ENCODE measurements at regions not wholly inside any gene's neighbourhood (a gene's known extent, or its start where the extent isn't known, plus 50 kb on each side); places are given as distances from the start of the nearest gene placed in this dataset.

GRCh38 chr6:131408811-131409210 lies 164.2 kb upstream of the ARG1 start:
- no peak overlapping the region for H3K4me2 ChIP-seq (ENCODE audit: low read depth, low read length)
- in situ Hi-C loops (cut with MboI; ENCODE audit: low sequenced_read_pairs): no loop called here
- no peak overlapping the region for H3K14ac ChIP-seq (replicated peaks; ENCODE audit: low read depth, low read length)
- no peak overlapping the region for H4K91ac ChIP-seq (ENCODE audit: insufficient read depth, low read depth, low read length)
- H3K79me1 ChIP-seq (ENCODE audit: low read depth in 1 of 2, low read length in 2 of 2): no peaks in the 10 kb centered on the region
- no CpG with 5 or more reads among the region's 1 CpG for WGBS, 2 experiments (ENCODE audit: extremely low coverage in 2 of 2, insufficient read length in 1 of 2)
- H3K9ac ChIP-seq (ENCODE audit: low read depth, low read length): no peak overlapping the region
- no peak overlapping the region for H3K27ac ChIP-seq (ENCODE audit: insufficient read depth, low read length)
- H2BK5ac ChIP-seq (ENCODE audit: low read depth, low read length, poor library complexity, severe bottlenecking): no peak overlapping the region
- H4K8ac ChIP-seq (ENCODE audit: low read depth in 2 of 2, low read length in 2 of 2): no peak overlapping the region
- no peak overlapping the region for H3K56ac ChIP-seq (ENCODE audit: extremely low read depth, insufficient read depth, low read length)
- no peak overlapping the region for H3K18ac ChIP-seq (ENCODE audit: low read depth, low read length)
- dilution Hi-C loops (cut with HindIII; ENCODE audit: low sequenced_read_pairs, unreplicated experiment): no loop called here
- no peaks in the 10 kb centered on the region for H3K9me1 ChIP-seq (ENCODE audit: insufficient read depth, low read length)
- H3K4ac ChIP-seq (ENCODE audit: low read depth, low read length): no peak overlapping the region
- no peaks in the 10 kb centered on the region for H3K9me3 ChIP-seq (ENCODE audit: control insufficient read depth, insufficient read depth, low read length)
- H3K4me3 ChIP-seq (ENCODE audit: insufficient read depth, low read depth, low read length): no peak overlapping the region
- no peak overlapping the region for H2BK120ac ChIP-seq (ENCODE audit: low read depth, low read length)
- DNase-seq: no peak
- H4K20me1 ChIP-seq (ENCODE audit: insufficient read depth, low read length): no peaks in the 10 kb centered on the region
- no peak overlapping the region for H2BK15ac ChIP-seq (ENCODE audit: low read depth, low read length)
- ChIA-PET CTCF (no interaction called here), POLR2A (ENCODE audit: unreplicated experiment) (no interaction called here)
- H2BK20ac ChIP-seq (ENCODE audit: low read depth, low read length): no peak overlapping the region
- BruUV-seq (replicated peaks): no TSS peak
- H3K23ac ChIP-seq (ENCODE audit: low read depth, low read length): no peak overlapping the region
- no peak overlapping the region for H2AK5ac ChIP-seq (ENCODE audit: low read depth, low read length)
- H3K36me3 ChIP-seq (ENCODE audit: control insufficient read depth, insufficient read depth, low read length): no peaks in the 10 kb centered on the region
- H3K4me1 ChIP-seq (ENCODE audit: control insufficient read depth, insufficient read depth, low read length): no peaks in the 10 kb centered on the region
- intact Hi-C loops (cut with micrococcal nuclease): no loop called here
- H3K27me3 ChIP-seq (ENCODE audit: control insufficient read depth, insufficient read depth, low read length): peaks cover 2% of the 10 kb centered on the region
- TF ChIP-seq, protein P1, sequence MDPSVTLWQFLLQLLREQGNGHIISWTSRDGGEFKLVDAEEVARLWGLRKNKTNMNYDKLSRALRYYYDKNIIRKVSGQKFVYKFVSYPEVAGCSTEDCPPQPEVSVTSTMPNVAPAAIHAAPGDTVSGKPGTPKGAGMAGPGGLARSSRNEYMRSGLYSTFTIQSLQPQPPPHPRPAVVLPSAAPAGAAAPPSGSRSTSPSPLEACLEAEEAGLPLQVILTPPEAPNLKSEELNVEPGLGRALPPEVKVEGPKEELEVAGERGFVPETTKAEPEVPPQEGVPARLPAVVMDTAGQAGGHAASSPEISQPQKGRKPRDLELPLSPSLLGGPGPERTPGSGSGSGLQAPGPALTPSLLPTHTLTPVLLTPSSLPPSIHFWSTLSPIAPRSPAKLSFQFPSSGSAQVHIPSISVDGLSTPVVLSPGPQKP (IDR thresholded peaks at IDR 0.05; ENCODE audit: borderline replicate concordance, low read depth, low read length): no peak
- TF ChIP-seq FOS (IDR thresholded peaks at IDR 0.05; ENCODE audit: low read depth, low read length): no peak
- no peak for TF ChIP-seq POLR2A (IDR thresholded peaks at IDR 0.05; ENCODE audit: low read depth, low read length)
- TF ChIP-seq CEBPB (IDR thresholded peaks at IDR 0.05; ENCODE audit: low read depth, low read length): no peak
- no peak for TF ChIP-seq NFE2L2 (IDR thresholded peaks at IDR 0.05; ENCODE audit: low read depth, low read length)
- TF ChIP-seq MXI1 (IDR thresholded peaks at IDR 0.05; ENCODE audit: borderline replicate concordance, low read depth, low read length): no peak
- no peak for TF ChIP-seq SMC3 (IDR thresholded peaks at IDR 0.05; ENCODE audit: low read depth, low read length)
- TF ChIP-seq BHLHE40 (IDR thresholded peaks at IDR 0.05; ENCODE audit: low read depth, low read length): no peak
- TF ChIP-seq, protein P2, sequence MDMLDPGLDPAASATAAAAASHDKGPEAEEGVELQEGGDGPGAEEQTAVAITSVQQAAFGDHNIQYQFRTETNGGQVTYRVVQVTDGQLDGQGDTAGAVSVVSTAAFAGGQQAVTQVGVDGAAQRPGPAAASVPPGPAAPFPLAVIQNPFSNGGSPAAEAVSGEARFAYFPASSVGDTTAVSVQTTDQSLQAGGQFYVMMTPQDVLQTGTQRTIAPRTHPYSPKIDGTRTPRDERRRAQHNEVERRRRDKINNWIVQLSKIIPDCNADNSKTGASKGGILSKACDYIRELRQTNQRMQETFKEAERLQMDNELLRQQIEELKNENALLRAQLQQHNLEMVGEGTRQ (IDR thresholded peaks at IDR 0.05; ENCODE audit: low read depth, low read length): no peak
- no peak for TF ChIP-seq RCOR1 (IDR thresholded peaks at IDR 0.05; ENCODE audit: insufficient replicate concordance, low read length)
- TF ChIP-seq MAZ (IDR thresholded peaks at IDR 0.05; ENCODE audit: borderline replicate concordance, low read depth, low read length): no peak
- TF ChIP-seq, protein P3, sequence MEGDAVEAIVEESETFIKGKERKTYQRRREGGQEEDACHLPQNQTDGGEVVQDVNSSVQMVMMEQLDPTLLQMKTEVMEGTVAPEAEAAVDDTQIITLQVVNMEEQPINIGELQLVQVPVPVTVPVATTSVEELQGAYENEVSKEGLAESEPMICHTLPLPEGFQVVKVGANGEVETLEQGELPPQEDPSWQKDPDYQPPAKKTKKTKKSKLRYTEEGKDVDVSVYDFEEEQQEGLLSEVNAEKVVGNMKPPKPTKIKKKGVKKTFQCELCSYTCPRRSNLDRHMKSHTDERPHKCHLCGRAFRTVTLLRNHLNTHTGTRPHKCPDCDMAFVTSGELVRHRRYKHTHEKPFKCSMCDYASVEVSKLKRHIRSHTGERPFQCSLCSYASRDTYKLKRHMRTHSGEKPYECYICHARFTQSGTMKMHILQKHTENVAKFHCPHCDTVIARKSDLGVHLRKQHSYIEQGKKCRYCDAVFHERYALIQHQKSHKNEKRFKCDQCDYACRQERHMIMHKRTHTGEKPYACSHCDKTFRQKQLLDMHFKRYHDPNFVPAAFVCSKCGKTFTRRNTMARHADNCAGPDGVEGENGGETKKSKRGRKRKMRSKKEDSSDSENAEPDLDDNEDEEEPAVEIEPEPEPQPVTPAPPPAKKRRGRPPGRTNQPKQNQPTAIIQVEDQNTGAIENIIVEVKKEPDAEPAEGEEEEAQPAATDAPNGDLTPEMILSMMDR (conservative IDR thresholded peaks at IDR 0.05; ENCODE audit: low read depth, low read length): no peak
- TF ChIP-seq RAD21 (IDR thresholded peaks at IDR 0.05; ENCODE audit: low read length): no peak
- no peak for TF ChIP-seq CHD1 (IDR thresholded peaks at IDR 0.05; ENCODE audit: low read depth, low read length)
- no peak for TF ChIP-seq MAFK (IDR thresholded peaks at IDR 0.05; ENCODE audit: low read depth, low read length)
- no peak for TF ChIP-seq RFX5 (IDR thresholded peaks at IDR 0.05; ENCODE audit: low read depth, low read length)
- no peak for ATAC-seq (ENCODE audit: low read depth)
- no peak overlapping the region for H2AFZ ChIP-seq (replicated peaks; ENCODE audit: low read length, poor library complexity)
- H4K5ac ChIP-seq (ENCODE audit: low read depth, low read length): no peak overlapping the region
- H2AK9ac ChIP-seq (replicated peaks; ENCODE audit: low read depth, low read length, poor library complexity): no peak overlapping the region
